T follicular helper cell (primary cell): ENCODE measurements at regions not wholly inside any gene's neighbourhood (a gene's known extent, or its start where the extent isn't known, plus 50 kb on each side); places are given as distances from the start of the nearest gene placed in this dataset.

Experiments
- DNase-seq: peaks from one replicate; pipeline ENCODE4 v3.0.0-alpha.2; 2020; ENCODE audit warnings: low read depth

GRCh38 chr16:86913886-86914285 is 335.5 kb downstream of the FOXL1 start:
- DNase-seq, result no peak

- no peak for DNase-seq
These were observed 336.7 kb downstream of the FOXL1 start for GRCh38 chr16:86914876-86915717.

- DNase-seq, result no peak
These were observed 339.4 kb downstream of the FOXL1 start for GRCh38 chr16:86917471-86918365.

- DNase-seq, result no peak
These were observed 340.3 kb downstream of the FOXL1 start for GRCh38 chr16:86918637-86919036.

GRCh38 chr16:86919078-86919477 is 340.7 kb downstream of the FOXL1 start:
- DNase-seq, result no peak

- no peak for DNase-seq
These were observed 341.4 kb downstream of the FOXL1 start for GRCh38 chr16:86919578-86920305.

- no peak for DNase-seq
These were observed 342.9 kb downstream of the FOXL1 start for GRCh38 chr16:86921289-86921688.

GRCh38 chr16:86922311-86922710 is 344.0 kb downstream of the FOXL1 start:
- no peak for DNase-seq

- DNase-seq, result no peak
These were observed 345.3 kb downstream of the FOXL1 start for GRCh38 chr16:86923656-86924055.

- no peak for DNase-seq
These were observed 346.2 kb downstream of the FOXL1 start for GRCh38 chr16:86924537-86924936.

- DNase-seq, result no peak
These were observed 346.9 kb downstream of the FOXL1 start for GRCh38 chr16:86925067-86925791.

- no peak for DNase-seq
These were observed 348.1 kb downstream of the FOXL1 start for GRCh38 chr16:86926181-86927094.

- no peak for DNase-seq
These were observed 349.4 kb downstream of the FOXL1 start for GRCh38 chr16:86927699-86928098.

- no peak for DNase-seq
These were observed 350.2 kb downstream of the FOXL1 start for GRCh38 chr16:86928523-86929011.

- DNase-seq, result no peak
These were observed 350.9 kb downstream of the FOXL1 start for GRCh38 chr16:86929057-86929871.

GRCh38 chr16:86930001-86930400 is 351.7 kb downstream of the FOXL1 start:
- no peak for DNase-seq

- DNase-seq, result no peak
These were observed 352.5 kb downstream of the FOXL1 start for GRCh38 chr16:86930663-86931373.

- no peak for DNase-seq
These were observed 353.1 kb downstream of the FOXL1 start for GRCh38 chr16:86931410-86931941.
